ENCODE measurements at regions not wholly inside any gene's neighbourhood (a gene's known extent, or its start where the extent isn't known, plus 50 kb on each side); places are given as distances from the start of the nearest gene placed in this dataset.

GRCh38 chr2:151049746-151050145, 211.9 kb downstream of the RBM43 start:
- no peak overlapping the region for H3K4me3 ChIP-seq (replicated peaks; ENCODE audit: insufficient read depth, low read length)
- H3K27me3 ChIP-seq (ENCODE audit: insufficient read depth, poor library complexity, severe bottlenecking): no peaks in the 10 kb centered on the region
- TF ChIP-seq SPI1 (IDR thresholded peaks at IDR 0.05; ENCODE audit: borderline replicate concordance, low read depth): no peak
- TF ChIP-seq REST (IDR thresholded peaks at IDR 0.05; ENCODE audit: insufficient replicate concordance, low read depth): no peak
- TF ChIP-seq CTCF (IDR thresholded peaks at IDR 0.05; ENCODE audit: insufficient read depth, low read length): no peak
- TF ChIP-seq GABPA (IDR thresholded peaks at IDR 0.05; ENCODE audit: low read depth): no peak
- TF ChIP-seq POLR2AphosphoS5 (IDR thresholded peaks at IDR 0.05; ENCODE audit: low read depth): no peak
- no peak for DNase-seq (ENCODE audit: low read depth in 1 of 2, low spot score in 1 of 2)
- H3K27ac ChIP-seq (replicated peaks): no peak overlapping the region

GRCh38 chr2:151048331-151049054, 213.2 kb downstream of the RBM43 start:
- Histone ChIP-seq H3K4me3 (replicated peaks; ENCODE audit: insufficient read depth, low read length) (no peak overlapping the region), H3K27ac (replicated peaks) (no peak overlapping the region), H3K27me3 (ENCODE audit: insufficient read depth, poor library complexity, severe bottlenecking) (no peaks in the 10 kb centered on the region)
- no peak for DNase-seq (ENCODE audit: low read depth in 1 of 2, low spot score in 1 of 2)
- TF ChIP-seq POLR2AphosphoS5 (IDR thresholded peaks at IDR 0.05; ENCODE audit: low read depth) (no peak), GABPA (IDR thresholded peaks at IDR 0.05; ENCODE audit: low read depth) (no peak), SPI1 (IDR thresholded peaks at IDR 0.05; ENCODE audit: borderline replicate concordance, low read depth) (no peak), REST (IDR thresholded peaks at IDR 0.05; ENCODE audit: insufficient replicate concordance, low read depth) (no peak), CTCF (IDR thresholded peaks at IDR 0.05; ENCODE audit: insufficient read depth, low read length) (no peak)

GRCh38 chr2:151043484-151043883, 218.2 kb downstream of the RBM43 start:
- DNase-seq (ENCODE audit: low read depth in 1 of 2, low spot score in 1 of 2): no peak
- Histone ChIP-seq H3K27me3 (ENCODE audit: insufficient read depth, poor library complexity, severe bottlenecking) (no peaks in the 10 kb centered on the region), H3K27ac (replicated peaks) (no peak overlapping the region), H3K4me3 (replicated peaks; ENCODE audit: insufficient read depth, low read length) (no peak overlapping the region)
- TF ChIP-seq POLR2AphosphoS5 (IDR thresholded peaks at IDR 0.05; ENCODE audit: low read depth): no peak
- TF ChIP-seq GABPA (IDR thresholded peaks at IDR 0.05; ENCODE audit: low read depth): no peak
- TF ChIP-seq REST (IDR thresholded peaks at IDR 0.05; ENCODE audit: insufficient replicate concordance, low read depth): no peak
- no peak for TF ChIP-seq SPI1 (IDR thresholded peaks at IDR 0.05; ENCODE audit: borderline replicate concordance, low read depth)
- no peak for TF ChIP-seq CTCF (IDR thresholded peaks at IDR 0.05; ENCODE audit: insufficient read depth, low read length)
